Parathyroid adenoma (tissue), 2 donors: ENCODE measurements at regions not wholly inside any gene's neighbourhood (a gene's known extent, or its start where the extent isn't known, plus 50 kb on each side); places are given as distances from the start of the nearest gene placed in this dataset.
"Not testable (repeated sequence)": the region's sequence is repeated elsewhere in the genome, so short reads cannot be mapped to it uniquely, and the experiment has no call there.

Source experiments
- H2AFZ ChIP-seq: fragments of 300-600 bp; sonication (generic); one replicate; pipeline ENCODE4 v1.7.0; 2017; ENCODE audit warnings: antibody characterized with exemption, mild to moderate bottlenecking
- H3K27ac ChIP-seq: fragments of 300-600 bp; sonication (generic); one replicate; pipeline ENCODE4 v1.7.0; 2017
- H3K27me3 ChIP-seq: fragments of 300-600 bp; sonication (generic); one replicate; pipeline ENCODE4 v1.7.0; 2017; ENCODE audit warnings: low read length; ENCODE audit not compliant: control insufficient read depth, insufficient read depth
- H3K36me3 ChIP-seq: fragments of 300-600 bp; sonication (generic); one replicate; pipeline ENCODE4 v1.7.0; 2017; ENCODE audit warnings: low read length; ENCODE audit not compliant: control insufficient read depth, insufficient read depth
- H3K4me1 ChIP-seq: fragments of 300-600 bp; sonication (generic); one replicate; pipeline ENCODE4 v1.7.0; 2017; ENCODE audit warnings: control low read depth
- H3K4me2 ChIP-seq: fragments of 300-600 bp; sonication (generic); one replicate; pipeline ENCODE4 v1.7.0; 2017; ENCODE audit warnings: low read length
- H3K4me3 ChIP-seq: fragments of 300-600 bp; sonication (generic); one replicate; pipeline ENCODE4 v1.7.0; 2017; ENCODE audit warnings: low read depth, low read length
- H3K79me2 ChIP-seq: fragments of 300-600 bp; sonication (generic); one replicate; pipeline ENCODE4 v1.7.0; 2017; ENCODE audit warnings: control low read depth
- H3K9ac ChIP-seq: fragments of 300-600 bp; sonication (generic); one replicate; pipeline ENCODE4 v1.7.0; 2017; ENCODE audit warnings: mild to moderate bottlenecking
- H3K9me3 ChIP-seq: fragments of 300-600 bp; sonication (generic); one replicate; pipeline ENCODE4 v1.7.0; 2017; ENCODE audit warnings: low read length; ENCODE audit not compliant: control insufficient read depth
- CTCF ChIP-seq: fragments of 300-600 bp; sonication (generic); IDR thresholded peaks from one replicate; pipeline ENCODE4 v1.7.0; 2017; ENCODE audit warnings: antibody characterized with exemption, mild to moderate bottlenecking
- donor health status: primary hyperparathyroidism.

GRCh38 chr14:105598040-105598763 lies 71.8 kb downstream of the TMEM121 start:
- not testable (repeated sequence) for H3K9me3 ChIP-seq, H3K4me1 ChIP-seq

GRCh38 chr14:105598925-105599586 lies 72.7 kb downstream of the TMEM121 start:
- not testable (repeated sequence) for H3K9ac ChIP-seq, H3K27ac ChIP-seq, H3K9me3 ChIP-seq, H3K27me3 ChIP-seq, H3K4me3 ChIP-seq, H3K4me1 ChIP-seq, H3K4me2 ChIP-seq, H2AFZ ChIP-seq, H3K79me2 ChIP-seq, H3K36me3 ChIP-seq

More at GRCh38 chr14:105598040-105598763, 71.8 kb downstream of the TMEM121 start:
- H2AFZ ChIP-seq, H3K36me3 ChIP-seq, H3K79me2 ChIP-seq, H3K27ac ChIP-seq, H3K4me2 ChIP-seq, H3K27me3 ChIP-seq, H3K9ac ChIP-seq, H3K4me3 ChIP-seq: not testable (repeated sequence)

GRCh38 chr14:105600195-105600938 lies 74.0 kb downstream of the TMEM121 start:
- H3K9ac ChIP-seq, H3K4me1 ChIP-seq, H3K4me3 ChIP-seq, H3K36me3 ChIP-seq, H3K9me3 ChIP-seq, H2AFZ ChIP-seq, H3K4me2 ChIP-seq, H3K27me3 ChIP-seq, H3K27ac ChIP-seq, H3K79me2 ChIP-seq: not testable (repeated sequence)

- Histone ChIP-seq H2AFZ (no peak overlapping the region), H3K27me3 (no peaks in the 10 kb centered on the region), H3K4me1 (no peaks in the 10 kb centered on the region), H3K36me3 (no peaks in the 10 kb centered on the region), H3K4me2 (no peak overlapping the region), H3K4me3 (no peak overlapping the region), H3K27ac (no peak overlapping the region), H3K79me2 (no peaks in the 10 kb centered on the region), H3K9me3 (no peaks in the 10 kb centered on the region), H3K9ac (no peak overlapping the region)
- TF ChIP-seq CTCF, result no peak
These were observed 74.6 kb downstream of the TMEM121 start for GRCh38 chr14:105600939-105601359.

- TF ChIP-seq CTCF, result no peak
- no peak overlapping the region for H3K4me2 ChIP-seq
- H3K9ac ChIP-seq, result no peak overlapping the region
- no peaks in the 10 kb centered on the region for H3K4me1 ChIP-seq
- H3K79me2 ChIP-seq, result no peaks in the 10 kb centered on the region
- H3K36me3 ChIP-seq, result no peaks in the 10 kb centered on the region
- no peak overlapping the region for H3K27ac ChIP-seq
- H3K4me3 ChIP-seq, result no peak overlapping the region
- H3K9me3 ChIP-seq, result no peaks in the 10 kb centered on the region
- no peaks in the 10 kb centered on the region for H3K27me3 ChIP-seq
- no peak overlapping the region for H2AFZ ChIP-seq
These were observed 75.2 kb downstream of the TMEM121 start for GRCh38 chr14:105601360-105602242.
